ENCODE measurements at regions not wholly inside any gene's neighbourhood (a gene's known extent, or its start where the extent isn't known, plus 50 kb on each side); places are given as distances from the start of the nearest gene placed in this dataset.

GRCh38 chr4:96526625-96527024 is 686.7 kb downstream of the PDHA2 start:
- TF ChIP-seq CTCF (IDR thresholded peaks at IDR 0.05) (no peak), POLR2A (IDR thresholded peaks at IDR 0.05) (no peak)

All from body of pancreas (tissue), 4 donors.